ENCODE measurements at regions not wholly inside any gene's neighbourhood (a gene's known extent, or its start where the extent isn't known, plus 50 kb on each side); places are given as distances from the start of the nearest gene placed in this dataset.

GRCh38 chr7:131976411-131976810 is 420.0 kb upstream of the PODXL start:
- ChIA-PET CTCF (no interaction called here), POLR2A (ENCODE audit: unreplicated experiment) (no interaction called here)
- no peaks in the 10 kb centered on the region for H3K9me3 ChIP-seq (ENCODE audit: insufficient read depth, low read depth)
- intact Hi-C loops (cut with micrococcal nuclease; ENCODE audit: unreplicated experiment) = no loop called here
- H3K9me2 ChIP-seq (ENCODE audit: insufficient read depth) = no peaks in the 10 kb centered on the region
- DNase-seq = no peak
- no TSS peak for BruUV-seq (replicated peaks)
- no peaks in the 10 kb centered on the region for H4K20me1 ChIP-seq (ENCODE audit: insufficient read depth)
- H3K79me2 ChIP-seq (ENCODE audit: low read depth) = no peaks in the 10 kb centered on the region
- H3K4me3 ChIP-seq = no peak overlapping the region
- TF ChIP-seq CTCF (conservative IDR thresholded peaks at IDR 0.05) (no peak), EZH2 (IDR thresholded peaks at IDR 0.05; ENCODE audit: low read depth) (no peak)
- H3K27me3 ChIP-seq (ENCODE audit: insufficient read depth, low read depth) = peaks cover 22% of the 10 kb centered on the region; the same call in 1 of the 2 replicates
- H2AFZ ChIP-seq = no peak overlapping the region
- H3K27ac ChIP-seq = no peak overlapping the region
- no peaks in the 10 kb centered on the region for H3F3A ChIP-seq (ENCODE audit: insufficient read depth, low read depth)
- no peaks in the 10 kb centered on the region for H3K36me3 ChIP-seq (ENCODE audit: low read depth)
- H3K4me1 ChIP-seq (replicated peaks; ENCODE audit: insufficient read depth) = no peaks in the 10 kb centered on the region
- H3K4me2 ChIP-seq = no peak overlapping the region

DNA sequence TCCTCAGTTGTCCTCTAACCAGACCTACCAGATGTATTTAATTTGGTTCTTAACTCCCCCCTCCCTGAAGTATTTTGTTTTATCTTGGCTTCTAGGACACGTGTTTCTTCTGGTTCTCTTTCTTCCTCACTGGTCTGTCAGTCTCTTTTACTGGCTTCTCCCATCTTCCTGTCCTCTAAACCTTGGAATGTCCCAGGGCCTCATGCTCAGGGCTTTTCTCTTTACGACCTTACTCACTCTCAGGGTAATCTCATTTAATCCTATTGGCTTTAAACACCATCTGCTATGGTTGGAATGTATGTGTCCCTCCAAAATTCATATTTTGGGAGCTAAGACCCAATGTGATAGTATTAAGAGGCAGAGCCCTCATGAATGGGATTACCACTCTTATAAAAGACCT is 418.2 kb upstream of the PODXL start:
- H3K4me3 ChIP-seq = no peak overlapping the region
- H3K79me2 ChIP-seq (ENCODE audit: low read depth) = no peaks in the 10 kb centered on the region
- BruUV-seq (replicated peaks) = no TSS peak
- no peaks in the 10 kb centered on the region for H3K9me2 ChIP-seq (ENCODE audit: insufficient read depth)
- H3K27me3 ChIP-seq (ENCODE audit: insufficient read depth, low read depth) = peaks cover 22% of the 10 kb centered on the region; the same call in 1 of the 2 replicates
- no peaks in the 10 kb centered on the region for H4K20me1 ChIP-seq (ENCODE audit: insufficient read depth)
- H3K4me2 ChIP-seq = no peak overlapping the region
- no peaks in the 10 kb centered on the region for H3F3A ChIP-seq (ENCODE audit: insufficient read depth, low read depth)
- intact Hi-C loops (cut with micrococcal nuclease; ENCODE audit: unreplicated experiment) = no loop called here
- no peak overlapping the region for H2AFZ ChIP-seq
- no peaks in the 10 kb centered on the region for H3K4me1 ChIP-seq (replicated peaks; ENCODE audit: insufficient read depth)
- TF ChIP-seq EZH2 (IDR thresholded peaks at IDR 0.05; ENCODE audit: low read depth) = no peak
- no peak for TF ChIP-seq CTCF (conservative IDR thresholded peaks at IDR 0.05)
- no peak overlapping the region for H3K27ac ChIP-seq
- H3K9me3 ChIP-seq (ENCODE audit: insufficient read depth, low read depth) = no peaks in the 10 kb centered on the region
- ChIA-PET POLR2A (ENCODE audit: unreplicated experiment) (no interaction called here), CTCF (no interaction called here)
- H3K36me3 ChIP-seq (ENCODE audit: low read depth) = no peaks in the 10 kb centered on the region
- DNase-seq = no peak

- H3K36me3 ChIP-seq (ENCODE audit: low read depth) = no peaks in the 10 kb centered on the region
- no peaks in the 10 kb centered on the region for H4K20me1 ChIP-seq (ENCODE audit: insufficient read depth)
- no TSS peak for BruUV-seq (replicated peaks)
- no peak overlapping the region for H3K4me3 ChIP-seq
- intact Hi-C loops (cut with micrococcal nuclease; ENCODE audit: unreplicated experiment) = no loop called here
- no peaks in the 10 kb centered on the region for H3K4me1 ChIP-seq (replicated peaks; ENCODE audit: insufficient read depth)
- no peak overlapping the region for H2AFZ ChIP-seq
- no peaks in the 10 kb centered on the region for H3K79me2 ChIP-seq (ENCODE audit: low read depth)
- no peaks in the 10 kb centered on the region for H3K9me3 ChIP-seq (ENCODE audit: insufficient read depth, low read depth)
- no peak for DNase-seq
- no peaks in the 10 kb centered on the region for H3K9me2 ChIP-seq (ENCODE audit: insufficient read depth)
- ChIA-PET POLR2A (ENCODE audit: unreplicated experiment) (no interaction called here), CTCF (no interaction called here)
- peaks cover 18% of the 10 kb centered on the region; the same call in 1 of the 2 replicates for H3K27me3 ChIP-seq (ENCODE audit: insufficient read depth, low read depth)
- H3K4me2 ChIP-seq = no peak overlapping the region
- TF ChIP-seq CTCF (conservative IDR thresholded peaks at IDR 0.05) (no peak), EZH2 (IDR thresholded peaks at IDR 0.05; ENCODE audit: low read depth) (no peak)
- no peaks in the 10 kb centered on the region for H3F3A ChIP-seq (ENCODE audit: insufficient read depth, low read depth)
- no peak overlapping the region for H3K27ac ChIP-seq
These were observed 415.8 kb upstream of the PODXL start for GRCh38 chr7:131972251-131972650.
